ENCODE measurements at regions not wholly inside any gene's neighbourhood (a gene's known extent, or its start where the extent isn't known, plus 50 kb on each side); places are given as distances from the start of the nearest gene placed in this dataset.

DNA sequence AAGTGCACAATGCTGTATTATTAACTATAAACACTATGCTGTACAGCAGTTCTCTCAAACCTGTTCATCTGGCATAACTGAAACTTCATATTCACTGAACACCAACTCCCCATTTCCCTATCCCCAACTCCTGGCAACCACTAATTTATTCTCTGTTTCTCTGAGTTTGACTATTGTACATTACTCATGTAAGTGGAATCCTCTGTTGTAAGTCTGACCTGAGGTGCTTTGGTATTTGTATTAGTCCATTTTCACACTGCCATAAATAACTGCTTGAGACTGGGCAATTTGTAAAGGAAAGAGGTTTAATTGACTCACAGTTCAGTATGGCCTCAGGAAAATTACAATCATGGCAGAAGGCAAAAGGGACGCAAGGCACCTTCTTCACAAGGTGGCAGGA is 266.3 kb downstream of the PPP1R3A start:
- Mint-ChIP-seq H3K4me1 (no peaks in the 10 kb centered on the region), H3K36me3 (no peaks in the 10 kb centered on the region), H3K4me3 (no peak overlapping the region), H3K27me3 (ENCODE audit: low read depth) (no peaks in the 10 kb centered on the region), H3K9me3 (no peaks in the 10 kb centered on the region), H3K27ac (no peak overlapping the region)
- ATAC-seq, result no peak
- no peak for TF ChIP-seq ZNF416 (CRISPR knock-in tag; IDR thresholded peaks at IDR 0.05)
- TF ChIP-seq, protein P1, sequence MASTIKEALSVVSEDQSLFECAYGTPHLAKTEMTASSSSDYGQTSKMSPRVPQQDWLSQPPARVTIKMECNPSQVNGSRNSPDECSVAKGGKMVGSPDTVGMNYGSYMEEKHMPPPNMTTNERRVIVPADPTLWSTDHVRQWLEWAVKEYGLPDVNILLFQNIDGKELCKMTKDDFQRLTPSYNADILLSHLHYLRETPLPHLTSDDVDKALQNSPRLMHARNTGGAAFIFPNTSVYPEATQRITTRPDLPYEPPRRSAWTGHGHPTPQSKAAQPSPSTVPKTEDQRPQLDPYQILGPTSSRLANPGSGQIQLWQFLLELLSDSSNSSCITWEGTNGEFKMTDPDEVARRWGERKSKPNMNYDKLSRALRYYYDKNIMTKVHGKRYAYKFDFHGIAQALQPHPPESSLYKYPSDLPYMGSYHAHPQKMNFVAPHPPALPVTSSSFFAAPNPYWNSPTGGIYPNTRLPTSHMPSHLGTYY (CRISPR knock-in tag; IDR thresholded peaks at IDR 0.05), result no peak
- TF ChIP-seq, protein P2, sequence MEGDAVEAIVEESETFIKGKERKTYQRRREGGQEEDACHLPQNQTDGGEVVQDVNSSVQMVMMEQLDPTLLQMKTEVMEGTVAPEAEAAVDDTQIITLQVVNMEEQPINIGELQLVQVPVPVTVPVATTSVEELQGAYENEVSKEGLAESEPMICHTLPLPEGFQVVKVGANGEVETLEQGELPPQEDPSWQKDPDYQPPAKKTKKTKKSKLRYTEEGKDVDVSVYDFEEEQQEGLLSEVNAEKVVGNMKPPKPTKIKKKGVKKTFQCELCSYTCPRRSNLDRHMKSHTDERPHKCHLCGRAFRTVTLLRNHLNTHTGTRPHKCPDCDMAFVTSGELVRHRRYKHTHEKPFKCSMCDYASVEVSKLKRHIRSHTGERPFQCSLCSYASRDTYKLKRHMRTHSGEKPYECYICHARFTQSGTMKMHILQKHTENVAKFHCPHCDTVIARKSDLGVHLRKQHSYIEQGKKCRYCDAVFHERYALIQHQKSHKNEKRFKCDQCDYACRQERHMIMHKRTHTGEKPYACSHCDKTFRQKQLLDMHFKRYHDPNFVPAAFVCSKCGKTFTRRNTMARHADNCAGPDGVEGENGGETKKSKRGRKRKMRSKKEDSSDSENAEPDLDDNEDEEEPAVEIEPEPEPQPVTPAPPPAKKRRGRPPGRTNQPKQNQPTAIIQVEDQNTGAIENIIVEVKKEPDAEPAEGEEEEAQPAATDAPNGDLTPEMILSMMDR (IDR thresholded peaks at IDR 0.05), result no peak
- no peak for TF ChIP-seq ZNF425 (CRISPR knock-in tag; conservative IDR thresholded peaks at IDR 0.05)
- TF ChIP-seq ZNF219 (CRISPR knock-in tag; IDR thresholded peaks at IDR 0.05; ENCODE audit: borderline replicate concordance), result no peak
- POLR2A ChIA-PET, result no interaction called here
- CTCF ChIA-PET, result no interaction called here
- no peak for DNase-seq (ENCODE audit: low spot score)

- Mint-ChIP-seq H3K4me1 (no peaks in the 10 kb centered on the region), H3K36me3 (peaks cover 7% of the 10 kb centered on the region), H3K4me3 (no peak overlapping the region), H3K27me3 (ENCODE audit: low read depth) (no peaks in the 10 kb centered on the region), H3K27ac (no peak overlapping the region), H3K9me3 (peaks cover 23% of the 10 kb centered on the region)
- ChIA-PET CTCF (no interaction called here), POLR2A (no interaction called here)
- DNase-seq (ENCODE audit: low spot score) (no peak), ATAC-seq (no peak)
- TF ChIP-seq, protein P3, sequence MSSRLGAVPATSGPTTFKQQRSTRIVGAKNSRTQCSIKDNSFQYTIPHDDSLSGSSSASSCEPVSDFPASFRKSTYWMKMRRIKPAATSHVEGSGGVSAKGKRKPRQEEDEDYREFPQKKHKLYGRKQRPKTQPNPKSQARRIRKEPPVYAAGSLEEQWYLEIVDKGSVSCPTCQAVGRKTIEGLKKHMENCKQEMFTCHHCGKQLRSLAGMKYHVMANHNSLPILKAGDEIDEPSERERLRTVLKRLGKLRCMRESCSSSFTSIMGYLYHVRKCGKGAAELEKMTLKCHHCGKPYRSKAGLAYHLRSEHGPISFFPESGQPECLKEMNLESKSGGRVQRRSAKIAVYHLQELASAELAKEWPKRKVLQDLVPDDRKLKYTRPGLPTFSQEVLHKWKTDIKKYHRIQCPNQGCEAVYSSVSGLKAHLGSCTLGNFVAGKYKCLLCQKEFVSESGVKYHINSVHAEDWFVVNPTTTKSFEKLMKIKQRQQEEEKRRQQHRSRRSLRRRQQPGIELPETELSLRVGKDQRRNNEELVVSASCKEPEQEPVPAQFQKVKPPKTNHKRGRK (CRISPR knock-in tag; IDR thresholded peaks at IDR 0.05; ENCODE audit: borderline replicate concordance), result no peak
- no peak for TF ChIP-seq ZNF219 (CRISPR knock-in tag; IDR thresholded peaks at IDR 0.05; ENCODE audit: borderline replicate concordance)
- TF ChIP-seq CBFB (CRISPR knock-in tag; IDR thresholded peaks at IDR 0.05; ENCODE audit: low read depth), result no peak
- TF ChIP-seq FOXP4 (CRISPR knock-in tag; IDR thresholded peaks at IDR 0.05), result no peak
- TF ChIP-seq ZNF671 (CRISPR knock-in tag; IDR thresholded peaks at IDR 0.05), result no peak
- no peak for TF ChIP-seq ZNF281 (CRISPR knock-in tag; IDR thresholded peaks at IDR 0.05)
- TF ChIP-seq, protein P1 (CRISPR knock-in tag; IDR thresholded peaks at IDR 0.05), result no peak
- TF ChIP-seq, protein P4, sequence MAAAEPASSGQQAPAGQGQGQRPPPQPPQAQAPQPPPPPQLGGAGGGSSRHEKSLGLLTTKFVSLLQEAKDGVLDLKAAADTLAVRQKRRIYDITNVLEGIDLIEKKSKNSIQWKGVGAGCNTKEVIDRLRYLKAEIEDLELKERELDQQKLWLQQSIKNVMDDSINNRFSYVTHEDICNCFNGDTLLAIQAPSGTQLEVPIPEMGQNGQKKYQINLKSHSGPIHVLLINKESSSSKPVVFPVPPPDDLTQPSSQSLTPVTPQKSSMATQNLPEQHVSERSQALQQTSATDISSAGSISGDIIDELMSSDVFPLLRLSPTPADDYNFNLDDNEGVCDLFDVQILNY (CRISPR knock-in tag; IDR thresholded peaks at IDR 0.05), result no peak
- no peak for TF ChIP-seq TEAD1 (CRISPR knock-in tag; IDR thresholded peaks at IDR 0.05)
- no peak for TF ChIP-seq USF2 (CRISPR knock-in tag; IDR thresholded peaks at IDR 0.05)
- TF ChIP-seq AFF4 (CRISPR knock-in tag; IDR thresholded peaks at IDR 0.05; ENCODE audit: borderline replicate concordance), result no peak
Measured at GRCh38 chr7:113649556-113649955, 269.3 kb downstream of the PPP1R3A start.

Measured in WTC11 (cell line).